BLaER1 (cell line): ENCODE measurements at regions not wholly inside any gene's neighbourhood (a gene's known extent, or its start where the extent isn't known, plus 50 kb on each side); places are given as distances from the start of the nearest gene placed in this dataset.

Experiments used
- H3K27ac ChIP-seq: shearing (Covaris generic); formaldehyde crosslinking; 2 replicates; pipeline ENCODE4 v1.8.1; 2022
- H3K27me3 ChIP-seq: shearing (Covaris generic); formaldehyde crosslinking; 2 replicates; pipeline ENCODE4 v1.8.1; 2022
- H3K36me3 ChIP-seq: shearing (Covaris generic); formaldehyde crosslinking; 2 replicates; pipeline ENCODE4 v1.8.1; 2022
- H3K4me1 ChIP-seq: shearing (Covaris generic); formaldehyde crosslinking; 2 replicates; pipeline ENCODE4 v1.8.1; 2022
- H3K4me2 ChIP-seq: shearing (Covaris generic); formaldehyde crosslinking; 2 replicates; pipeline ENCODE4 v1.8.1; 2022
- H3K4me3 ChIP-seq: shearing (Covaris generic); formaldehyde crosslinking; 2 replicates; pipeline ENCODE4 v1.8.1; 2022
- H3K9ac ChIP-seq: shearing (Covaris generic); formaldehyde crosslinking; 2 replicates; pipeline ENCODE4 v1.8.1; 2022
- H3K9me3 ChIP-seq: shearing (Covaris generic); formaldehyde crosslinking; 2 replicates; pipeline ENCODE4 v1.8.1; 2022
- H4K20me1 ChIP-seq: shearing (Covaris generic); formaldehyde crosslinking; 2 replicates; pipeline ENCODE4 v1.8.1; 2022
- Cebpa-rat ChIP-seq: shearing (Covaris generic); IDR thresholded peaks from 2 replicates; pipeline ENCODE4 v1.8.1; 2022

DNA sequence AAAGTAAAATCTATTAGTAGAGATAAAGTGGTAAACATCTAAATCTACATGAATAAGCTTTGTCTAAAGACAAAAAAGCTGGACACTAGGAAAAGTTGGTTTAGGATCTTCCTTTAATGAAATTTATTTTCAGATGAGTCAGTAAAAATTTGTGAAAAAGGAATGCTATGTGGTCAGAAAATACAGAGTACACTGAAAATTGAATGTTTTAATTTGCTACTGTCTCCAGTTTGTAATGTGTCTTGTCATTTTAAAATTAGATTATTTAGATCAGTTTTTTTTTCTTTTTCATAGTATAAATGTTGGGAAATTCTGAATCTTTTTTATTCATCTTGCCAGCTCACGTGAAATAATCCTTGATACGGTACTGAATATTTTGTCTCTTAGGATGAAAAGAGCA is 56.9 kb downstream of the SLITRK6 start:
- no peaks in the 10 kb centered on the region for H3K36me3 ChIP-seq
- no peak overlapping the region for H3K27ac ChIP-seq
- H3K4me2 ChIP-seq, result no peak overlapping the region
- TF ChIP-seq Cebpa-rat, result no peak
- no peaks in the 10 kb centered on the region for H3K4me1 ChIP-seq
- H3K27me3 ChIP-seq, result no peaks in the 10 kb centered on the region
- H3K9me3 ChIP-seq, result no peaks in the 10 kb centered on the region; the same call in 1 of the 2 replicates
- no peak overlapping the region for H3K4me3 ChIP-seq
- no peak overlapping the region for H3K9ac ChIP-seq
- H4K20me1 ChIP-seq, result no peaks in the 10 kb centered on the region

DNA sequence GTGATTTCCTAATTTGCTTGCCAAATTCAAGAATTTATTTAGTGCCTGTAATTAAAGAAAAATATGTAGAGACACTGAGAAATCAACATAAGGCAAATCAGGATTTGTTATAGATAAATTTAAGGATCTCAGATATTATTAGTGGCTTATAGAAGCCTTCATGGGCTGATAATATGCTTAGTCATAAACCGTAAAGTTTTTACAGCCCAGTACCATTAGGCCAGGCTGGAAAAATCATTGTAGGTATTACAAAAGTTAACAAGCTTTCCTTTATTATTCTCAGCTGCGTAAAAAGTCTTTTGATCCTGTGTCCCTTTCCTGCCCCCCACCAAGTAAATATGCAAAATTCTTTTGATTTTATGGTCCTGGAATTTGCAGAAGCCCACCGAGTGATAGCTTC is 58.2 kb downstream of the SLITRK6 start:
- no peaks in the 10 kb centered on the region for H3K36me3 ChIP-seq
- H3K4me3 ChIP-seq, result no peak overlapping the region
- H3K4me1 ChIP-seq, result no peaks in the 10 kb centered on the region
- H4K20me1 ChIP-seq, result no peaks in the 10 kb centered on the region
- no peaks in the 10 kb centered on the region for H3K27me3 ChIP-seq
- H3K9me3 ChIP-seq, result no peaks in the 10 kb centered on the region; the same call in 1 of the 2 replicates
- H3K9ac ChIP-seq, result no peak overlapping the region
- no peak overlapping the region for H3K27ac ChIP-seq
- no peak for TF ChIP-seq Cebpa-rat
- H3K4me2 ChIP-seq, result no peak overlapping the region

DNA sequence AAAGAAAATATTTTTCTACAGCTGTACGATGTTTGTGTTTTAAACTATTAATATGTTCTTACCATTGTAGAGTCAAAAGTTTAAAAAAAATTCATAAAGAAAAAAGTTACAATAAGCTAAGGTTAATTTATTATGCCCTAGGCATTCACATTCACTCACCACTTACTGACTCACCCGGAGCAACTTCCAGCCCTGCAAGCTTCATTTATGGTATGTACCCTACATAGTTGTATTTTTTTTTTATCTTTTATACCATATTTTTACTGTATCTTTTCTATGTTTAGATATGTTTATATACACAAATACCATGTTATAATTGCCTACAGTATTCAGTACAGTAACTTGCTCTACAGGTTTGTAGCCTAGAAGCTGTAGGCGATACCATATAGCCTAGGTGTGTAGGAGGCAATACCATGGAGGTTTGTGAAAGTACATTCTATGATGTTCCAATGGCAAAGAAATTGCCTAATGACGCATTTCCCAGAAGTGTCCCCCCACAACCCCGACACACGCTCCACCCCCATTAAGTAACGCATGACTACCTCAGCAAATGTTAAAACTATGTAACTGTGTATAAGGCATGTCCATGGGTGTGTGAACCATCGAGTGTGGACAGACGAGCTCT is 60.4 kb downstream of the SLITRK6 start:
- Histone ChIP-seq H3K9ac (no peak overlapping the region), H3K4me3 (no peak overlapping the region), H3K27ac (no peak overlapping the region), H3K36me3 (no peaks in the 10 kb centered on the region), H3K4me2 (no peak overlapping the region), H3K9me3 (no peaks in the 10 kb centered on the region; the same call in 1 of the 2 replicates), H4K20me1 (no peaks in the 10 kb centered on the region), H3K4me1 (no peaks in the 10 kb centered on the region), H3K27me3 (no peaks in the 10 kb centered on the region)
- no peak for TF ChIP-seq Cebpa-rat

DNA sequence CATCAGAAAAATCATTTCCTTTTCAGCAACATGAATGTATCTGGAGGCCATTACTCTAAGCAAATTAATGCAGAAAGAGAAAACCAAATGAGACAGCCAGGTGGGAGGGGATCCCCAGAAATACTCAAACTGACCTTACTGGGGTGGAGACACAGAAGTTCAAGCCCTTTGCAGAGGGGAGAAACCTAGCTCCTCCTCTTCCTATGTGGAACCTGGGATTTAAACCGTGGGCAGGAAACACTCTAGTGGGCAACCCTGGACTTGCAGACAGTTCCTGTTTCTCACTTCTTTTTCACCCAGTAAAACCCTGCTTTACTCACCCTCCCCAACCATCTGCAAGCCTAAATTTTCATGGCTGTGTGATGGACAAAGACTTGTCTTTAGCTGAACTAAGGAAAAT is 61.3 kb downstream of the SLITRK6 start:
- Histone ChIP-seq H3K27ac (no peak overlapping the region), H4K20me1 (no peaks in the 10 kb centered on the region), H3K4me1 (no peaks in the 10 kb centered on the region), H3K9me3 (no peaks in the 10 kb centered on the region; the same call in 1 of the 2 replicates), H3K9ac (no peak overlapping the region), H3K4me2 (no peak overlapping the region), H3K27me3 (no peaks in the 10 kb centered on the region), H3K4me3 (no peak overlapping the region), H3K36me3 (no peaks in the 10 kb centered on the region)
- TF ChIP-seq Cebpa-rat, result no peak

DNA sequence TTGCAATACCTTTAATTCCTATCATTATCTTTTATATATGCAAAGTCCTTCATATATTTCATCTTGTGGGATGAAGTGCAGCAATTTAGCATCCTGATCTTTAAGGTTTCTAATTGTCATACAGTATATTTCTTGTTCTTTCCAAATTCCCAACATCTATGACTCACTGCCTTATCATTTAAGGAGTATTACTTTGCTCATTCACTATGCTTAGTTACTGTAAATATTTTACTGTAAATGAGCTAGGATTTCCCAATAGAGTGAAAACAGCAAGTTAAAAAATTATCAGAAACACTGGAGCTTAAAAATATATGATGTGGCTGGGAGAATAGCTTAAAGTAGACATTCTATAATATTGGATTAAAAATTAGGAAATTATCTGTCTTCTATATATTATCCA is 69.9 kb downstream of the SLITRK6 start:
- H3K36me3 ChIP-seq, result no peaks in the 10 kb centered on the region
- no peak overlapping the region for H3K4me2 ChIP-seq
- no peak overlapping the region for H3K4me3 ChIP-seq
- no peak overlapping the region for H3K9ac ChIP-seq
- H4K20me1 ChIP-seq, result no peaks in the 10 kb centered on the region
- H3K27ac ChIP-seq, result no peak overlapping the region
- H3K9me3 ChIP-seq, result no peaks in the 10 kb centered on the region
- no peak for TF ChIP-seq Cebpa-rat
- no peaks in the 10 kb centered on the region for H3K27me3 ChIP-seq
- H3K4me1 ChIP-seq, result no peaks in the 10 kb centered on the region

DNA sequence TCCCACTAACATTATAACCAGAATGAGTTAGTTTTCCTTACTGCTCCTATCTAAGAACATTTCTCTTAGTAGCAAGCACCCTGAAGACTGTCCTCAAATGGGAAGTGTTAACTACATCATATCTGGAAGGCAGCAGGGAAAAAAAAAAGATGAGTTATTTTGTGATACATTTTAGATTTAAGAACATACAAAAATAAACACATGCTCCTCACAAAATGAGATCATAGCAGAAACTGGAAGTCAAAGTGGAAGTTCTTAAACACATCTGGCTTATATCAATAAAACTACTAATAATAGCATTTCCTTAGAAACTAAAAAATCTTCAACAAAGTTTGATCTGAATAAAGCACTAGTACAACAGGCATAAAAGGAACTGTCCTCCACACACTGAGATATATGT is 70.4 kb downstream of the SLITRK6 start:
- no peak overlapping the region for H3K4me3 ChIP-seq
- no peaks in the 10 kb centered on the region for H3K4me1 ChIP-seq
- H3K9ac ChIP-seq, result no peak overlapping the region
- H4K20me1 ChIP-seq, result no peaks in the 10 kb centered on the region
- H3K27ac ChIP-seq, result no peak overlapping the region
- no peaks in the 10 kb centered on the region for H3K27me3 ChIP-seq
- no peaks in the 10 kb centered on the region for H3K36me3 ChIP-seq
- no peaks in the 10 kb centered on the region for H3K9me3 ChIP-seq
- H3K4me2 ChIP-seq, result no peak overlapping the region
- TF ChIP-seq Cebpa-rat, result no peak

DNA sequence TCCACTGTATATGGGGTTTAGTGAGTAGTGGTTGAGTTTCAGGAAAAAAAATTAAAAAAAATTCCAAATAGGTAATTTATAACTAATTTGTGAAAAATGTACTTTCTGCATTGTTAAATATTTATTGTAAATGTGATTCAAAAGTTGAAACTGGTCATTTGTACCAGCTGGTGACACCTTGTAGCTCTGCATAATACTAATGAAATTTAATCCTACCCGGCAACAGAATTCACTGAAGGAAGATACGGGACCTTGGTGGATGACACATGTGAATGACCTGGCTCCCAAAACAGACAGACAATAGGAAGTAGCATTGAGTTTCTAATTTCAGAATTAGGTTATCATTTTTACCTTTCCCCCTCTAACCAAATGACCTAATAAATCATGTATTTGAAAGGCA is 73.8 kb downstream of the SLITRK6 start:
- Histone ChIP-seq H4K20me1 (no peaks in the 10 kb centered on the region), H3K27me3 (no peaks in the 10 kb centered on the region), H3K36me3 (no peaks in the 10 kb centered on the region), H3K9ac (no peak overlapping the region), H3K4me1 (no peaks in the 10 kb centered on the region), H3K4me2 (no peak overlapping the region), H3K4me3 (no peak overlapping the region), H3K27ac (no peak overlapping the region), H3K9me3 (no peaks in the 10 kb centered on the region)
- no peak for TF ChIP-seq Cebpa-rat

DNA sequence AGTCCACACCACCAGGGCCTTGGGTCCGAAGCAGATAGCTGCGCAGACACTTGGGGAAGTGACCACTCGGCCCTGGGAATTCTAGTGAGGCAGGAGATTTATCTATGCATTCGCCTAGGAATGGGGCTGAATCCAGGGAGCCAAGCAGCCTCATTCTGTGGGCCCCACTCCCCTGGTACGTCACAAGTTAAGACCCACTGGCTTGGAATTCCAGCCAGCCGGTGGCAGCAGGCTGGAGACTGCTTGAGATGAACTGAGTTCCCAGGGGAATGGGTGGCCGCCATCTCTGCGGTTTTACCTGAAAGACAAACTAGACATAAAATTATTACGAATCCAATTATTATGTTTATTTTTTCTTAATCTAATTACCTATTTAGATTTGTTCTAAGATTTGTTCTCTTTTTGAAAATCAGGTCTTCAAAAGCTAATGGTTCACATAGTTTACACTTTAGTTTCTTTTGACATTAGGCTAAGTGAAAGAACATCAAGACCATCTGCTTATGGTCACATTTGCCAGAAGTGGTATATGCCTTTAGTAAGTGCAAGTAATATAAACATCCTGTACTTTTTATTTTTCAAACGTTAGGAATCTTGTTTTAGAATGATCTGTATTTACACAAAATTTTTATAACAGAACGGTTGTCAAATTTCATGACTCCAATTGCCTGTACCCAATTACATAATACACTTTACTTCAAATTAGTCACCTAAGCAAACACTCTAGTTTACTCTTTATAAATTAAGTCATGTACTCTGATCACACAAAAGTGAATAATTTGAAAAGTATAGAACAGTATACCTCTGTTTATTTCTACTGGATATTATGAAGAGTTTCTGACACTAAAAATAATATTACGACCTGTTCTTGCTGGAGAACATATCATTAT is 74.4 kb downstream of the SLITRK6 start:
- no peak overlapping the region for H3K27ac ChIP-seq
- H3K9me3 ChIP-seq, result no peaks in the 10 kb centered on the region
- H3K4me3 ChIP-seq, result no peak overlapping the region
- no peak for TF ChIP-seq Cebpa-rat
- H4K20me1 ChIP-seq, result no peaks in the 10 kb centered on the region
- H3K4me2 ChIP-seq, result no peak overlapping the region
- no peaks in the 10 kb centered on the region for H3K36me3 ChIP-seq
- H3K27me3 ChIP-seq, result no peaks in the 10 kb centered on the region
- no peaks in the 10 kb centered on the region for H3K4me1 ChIP-seq
- no peak overlapping the region for H3K9ac ChIP-seq

DNA sequence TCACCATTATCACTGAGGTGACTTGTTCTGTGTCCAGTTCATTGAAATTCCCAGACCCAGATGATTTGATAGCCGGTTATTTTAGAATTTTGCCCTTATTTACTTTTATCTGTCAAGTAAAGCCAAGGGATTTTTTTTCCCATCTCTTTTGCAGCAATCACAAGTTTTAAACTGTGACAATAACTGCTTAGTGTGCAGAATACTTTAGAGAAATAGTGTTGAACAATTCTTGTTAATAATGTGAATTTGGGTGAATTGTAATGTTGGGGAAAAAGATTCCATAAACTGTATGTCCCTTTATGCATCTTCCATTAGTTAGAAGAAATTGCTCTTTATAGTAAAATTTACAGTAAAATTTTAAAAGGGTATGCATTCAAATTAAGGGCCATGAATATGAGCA is 79.5 kb downstream of the SLITRK6 start:
- no peaks in the 10 kb centered on the region for H3K9me3 ChIP-seq
- no peaks in the 10 kb centered on the region for H4K20me1 ChIP-seq
- no peaks in the 10 kb centered on the region for H3K4me1 ChIP-seq
- no peak overlapping the region for H3K27ac ChIP-seq
- TF ChIP-seq Cebpa-rat, result no peak
- H3K4me2 ChIP-seq, result no peak overlapping the region
- no peak overlapping the region for H3K9ac ChIP-seq
- H3K4me3 ChIP-seq, result no peak overlapping the region
- H3K36me3 ChIP-seq, result no peaks in the 10 kb centered on the region
- H3K27me3 ChIP-seq, result no peaks in the 10 kb centered on the region

DNA sequence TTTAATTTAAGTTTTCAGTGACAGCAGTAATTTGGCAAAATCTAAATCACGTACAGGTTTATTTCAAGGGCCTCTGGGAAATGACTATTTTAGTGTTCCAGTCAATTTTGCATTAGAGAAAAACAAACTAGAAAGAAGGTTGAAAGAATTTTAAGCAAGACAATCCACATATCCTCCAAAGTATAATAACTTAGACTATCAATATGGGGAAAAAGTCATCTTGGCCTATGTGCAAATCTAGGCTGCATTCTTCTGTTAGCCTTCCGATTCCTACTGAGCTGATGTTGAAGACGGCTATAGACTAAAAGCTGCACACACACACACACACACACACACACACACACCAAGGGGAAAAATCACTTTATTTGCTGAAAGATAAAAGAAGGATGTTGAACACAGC is 81.3 kb downstream of the SLITRK6 start:
- no peak overlapping the region for H3K4me2 ChIP-seq
- no peak overlapping the region for H3K4me3 ChIP-seq
- no peaks in the 10 kb centered on the region for H4K20me1 ChIP-seq
- no peaks in the 10 kb centered on the region for H3K9me3 ChIP-seq
- H3K27ac ChIP-seq, result no peak overlapping the region
- TF ChIP-seq Cebpa-rat, result no peak
- no peak overlapping the region for H3K9ac ChIP-seq
- no peaks in the 10 kb centered on the region for H3K4me1 ChIP-seq
- no peaks in the 10 kb centered on the region for H3K36me3 ChIP-seq
- no peaks in the 10 kb centered on the region for H3K27me3 ChIP-seq
